NCI-H2196 (cell line): ENCODE measurements at regions not wholly inside any gene's neighbourhood (a gene's known extent, or its start where the extent isn't known, plus 50 kb on each side); places are given as distances from the start of the nearest gene placed in this dataset.

Experiments used
- DNase-seq: peaks from one replicate; lab custom pipeline; 2025; ENCODE audit not compliant: unreplicated experiment; lab: John Stamatoyannopoulos, UW

- DNase-seq, result no peak
Measured at GRCh38 chr13:69579351-69579750, 528.3 kb upstream of the ATXN8OS start.

- no peak for DNase-seq
Measured at GRCh38 chr13:69571606-69572323, 535.9 kb upstream of the ATXN8OS start.

GRCh38 chr13:69567514-69567913 is 540.1 kb upstream of the ATXN8OS start:
- DNase-seq, result no peak

- DNase-seq, result no peak
Measured at GRCh38 chr13:69566104-69566716, 541.4 kb upstream of the ATXN8OS start.

GRCh38 chr13:69565334-69565733 is 542.3 kb upstream of the ATXN8OS start:
- DNase-seq, result no peak

- DNase-seq, result no peak
Measured at GRCh38 chr13:69556540-69557196, 551.0 kb upstream of the ATXN8OS start.

GRCh38 chr13:69553976-69554375 is 553.6 kb upstream of the ATXN8OS start:
- no peak for DNase-seq

GRCh38 chr13:69551193-69551592 is 556.4 kb upstream of the ATXN8OS start:
- no peak for DNase-seq

- DNase-seq, result no peak
Measured at GRCh38 chr13:69547780-69548179, 559.8 kb upstream of the ATXN8OS start.

- DNase-seq, result no peak
Measured at GRCh38 chr13:69545551-69545950, 562.1 kb upstream of the ATXN8OS start.

- no peak for DNase-seq
Measured at GRCh38 chr13:69524459-69525150, 583.0 kb upstream of the ATXN8OS start.

GRCh38 chr13:69496981-69497380 is 610.6 kb upstream of the ATXN8OS start:
- DNase-seq, result no peak

GRCh38 chr13:69495096-69495495 is 612.5 kb upstream of the ATXN8OS start:
- DNase-seq, result no peak

- DNase-seq, result no peak
Measured at GRCh38 chr13:69487576-69487975, 620.0 kb upstream of the ATXN8OS start.

GRCh38 chr13:69485991-69486592 is 621.5 kb upstream of the ATXN8OS start:
- no peak for DNase-seq

- DNase-seq, result no peak
Measured at GRCh38 chr13:69477451-69477850, 630.2 kb upstream of the ATXN8OS start.

GRCh38 chr13:69474011-69474685 is 633.5 kb upstream of the ATXN8OS start:
- DNase-seq, result no peak

GRCh38 chr13:69468624-69469023 is 639.0 kb upstream of the ATXN8OS start:
- no peak for DNase-seq

- no peak for DNase-seq
Measured at GRCh38 chr13:69461397-69461796, 646.2 kb upstream of the ATXN8OS start.

- DNase-seq, result no peak
Measured at GRCh38 chr13:69459346-69459745, 648.3 kb upstream of the ATXN8OS start.

- DNase-seq, result no peak
Measured at GRCh38 chr13:69458013-69458412, 649.6 kb upstream of the ATXN8OS start.
